HFF-Myc (cell line): ENCODE measurements at regions not wholly inside any gene's neighbourhood (a gene's known extent, or its start where the extent isn't known, plus 50 kb on each side); places are given as distances from the start of the nearest gene placed in this dataset.

Experiments
- DNase-seq: peaks from one replicate; pipeline ENCODE4 v3.0.0-alpha.2; 2011; ENCODE audit warnings: low read depth; ENCODE audit errors: extremely low read depth
- H3K4me3 ChIP-seq: replicated peaks from 2 replicates; pipeline ENCODE4 v1.5.1; 2011; ENCODE audit warnings: low read depth, mild to moderate bottlenecking, control low read depth, low read length
- TF ChIP-seq, protein P1 (sequence below): IDR thresholded peaks from 2 replicates; pipeline ENCODE4 v1.5.1; 2012; ENCODE audit warnings: mild to moderate bottlenecking, low read depth, low read length, control low read depth; ENCODE audit errors: missing control alignments

DNA sequence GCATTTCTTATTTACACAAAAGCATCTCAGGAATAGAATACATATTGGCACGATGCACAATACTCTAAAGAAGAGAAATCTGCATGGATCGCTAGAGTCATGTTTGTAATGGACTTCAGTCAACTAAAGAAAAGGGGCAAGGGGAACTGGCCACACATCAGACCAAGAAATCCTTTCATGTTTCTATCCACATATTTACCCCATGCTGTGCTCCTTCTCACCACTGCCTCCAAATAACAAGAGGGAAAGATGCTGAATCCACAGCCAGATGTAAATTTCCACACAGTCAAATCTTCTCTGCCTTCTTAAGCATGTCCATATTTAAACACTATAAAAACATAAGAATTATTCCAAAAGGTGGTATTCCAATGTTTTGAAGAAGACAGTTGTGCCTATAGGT, 67.6 kb downstream of the COX18 start:
- TF ChIP-seq, protein P1, sequence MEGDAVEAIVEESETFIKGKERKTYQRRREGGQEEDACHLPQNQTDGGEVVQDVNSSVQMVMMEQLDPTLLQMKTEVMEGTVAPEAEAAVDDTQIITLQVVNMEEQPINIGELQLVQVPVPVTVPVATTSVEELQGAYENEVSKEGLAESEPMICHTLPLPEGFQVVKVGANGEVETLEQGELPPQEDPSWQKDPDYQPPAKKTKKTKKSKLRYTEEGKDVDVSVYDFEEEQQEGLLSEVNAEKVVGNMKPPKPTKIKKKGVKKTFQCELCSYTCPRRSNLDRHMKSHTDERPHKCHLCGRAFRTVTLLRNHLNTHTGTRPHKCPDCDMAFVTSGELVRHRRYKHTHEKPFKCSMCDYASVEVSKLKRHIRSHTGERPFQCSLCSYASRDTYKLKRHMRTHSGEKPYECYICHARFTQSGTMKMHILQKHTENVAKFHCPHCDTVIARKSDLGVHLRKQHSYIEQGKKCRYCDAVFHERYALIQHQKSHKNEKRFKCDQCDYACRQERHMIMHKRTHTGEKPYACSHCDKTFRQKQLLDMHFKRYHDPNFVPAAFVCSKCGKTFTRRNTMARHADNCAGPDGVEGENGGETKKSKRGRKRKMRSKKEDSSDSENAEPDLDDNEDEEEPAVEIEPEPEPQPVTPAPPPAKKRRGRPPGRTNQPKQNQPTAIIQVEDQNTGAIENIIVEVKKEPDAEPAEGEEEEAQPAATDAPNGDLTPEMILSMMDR: no peak
- no peak overlapping the region for H3K4me3 ChIP-seq
- no peak for DNase-seq

DNA sequence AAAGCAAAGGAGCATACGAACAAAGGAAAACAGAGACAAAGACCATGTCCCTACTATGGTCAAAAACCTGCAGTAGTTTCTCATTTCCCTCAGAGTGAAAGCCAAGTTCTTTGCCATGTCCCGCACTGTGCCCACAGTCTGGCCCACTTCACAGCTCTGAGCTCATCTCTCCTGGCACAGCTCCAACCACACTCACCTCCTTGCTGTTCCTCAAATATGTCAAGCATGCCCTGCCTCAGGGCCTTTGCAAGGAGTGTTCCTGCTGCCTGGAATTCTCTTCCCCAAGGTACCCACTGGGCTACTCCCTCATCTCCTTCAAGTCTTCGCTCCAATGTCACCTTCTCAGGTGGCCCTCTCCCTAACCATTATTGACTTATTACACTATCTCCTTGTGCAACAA, 72.1 kb downstream of the COX18 start:
- H3K4me3 ChIP-seq: no peak overlapping the region
- TF ChIP-seq, protein P1: no peak
- no peak for DNase-seq

DNA sequence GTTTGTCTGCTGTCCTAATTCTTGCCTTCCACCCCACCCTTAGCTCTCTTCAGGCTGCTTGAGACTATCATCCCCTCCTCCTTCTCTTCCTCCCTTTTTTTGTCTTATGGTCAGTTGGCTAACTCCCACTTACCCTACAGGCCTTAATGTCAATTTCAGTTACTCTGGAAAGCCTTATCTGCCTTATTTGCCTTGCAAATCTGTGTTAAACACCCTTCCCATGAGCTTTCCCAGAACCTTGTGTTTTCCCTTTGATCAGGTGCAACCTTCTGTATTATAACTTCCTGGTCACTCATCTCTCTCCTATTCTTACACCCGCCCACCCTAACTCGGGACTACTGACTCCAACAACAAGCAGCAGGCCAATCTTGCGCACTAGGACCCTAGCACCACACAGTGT, 74.8 kb downstream of the COX18 start:
- H3K4me3 ChIP-seq: no peak overlapping the region
- DNase-seq: no peak
- TF ChIP-seq, protein P1: no peak

DNA sequence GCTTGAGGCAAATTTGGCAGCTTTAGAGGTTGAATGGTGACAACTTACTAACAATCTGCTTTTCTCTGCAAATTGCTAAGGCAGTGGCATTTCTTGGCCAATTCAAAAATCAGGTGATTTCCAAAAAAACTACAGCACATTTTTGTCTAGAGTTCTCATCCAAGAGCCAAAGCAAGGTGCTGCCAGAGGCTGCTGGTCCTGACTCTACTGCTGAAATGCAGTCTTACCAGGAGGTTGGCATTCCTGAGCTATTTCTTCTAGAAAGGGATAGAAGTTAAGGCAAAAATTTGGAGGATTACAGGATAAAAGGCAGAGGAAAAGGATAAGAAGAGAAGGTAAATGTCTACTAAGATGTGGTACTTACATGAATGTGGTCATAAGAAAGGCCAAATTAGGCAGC, 75.6 kb downstream of the COX18 start:
- no peak overlapping the region for H3K4me3 ChIP-seq
- DNase-seq: no peak
- TF ChIP-seq, protein P1: no peak

DNA sequence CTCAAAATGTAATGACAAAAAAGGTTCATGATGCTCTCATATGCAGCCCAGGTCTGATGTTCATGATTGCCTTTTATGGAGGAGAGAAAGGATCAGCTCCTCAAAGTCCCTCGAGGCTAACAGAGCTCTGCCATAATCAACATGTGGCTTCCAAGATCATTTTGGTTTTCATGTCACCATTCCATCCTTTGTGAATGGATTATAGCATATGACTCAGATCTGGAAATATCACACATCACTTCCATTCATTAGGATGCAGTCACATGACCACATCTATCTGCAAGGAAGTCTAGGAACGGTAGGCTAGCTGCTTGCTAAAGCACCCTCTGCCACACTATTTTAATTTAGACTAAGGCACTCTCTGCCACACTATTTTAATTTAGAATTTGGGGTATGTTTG, 77.6 kb downstream of the COX18 start:
- TF ChIP-seq, protein P1: no peak
- H3K4me3 ChIP-seq: no peak overlapping the region
- DNase-seq: no peak

DNA sequence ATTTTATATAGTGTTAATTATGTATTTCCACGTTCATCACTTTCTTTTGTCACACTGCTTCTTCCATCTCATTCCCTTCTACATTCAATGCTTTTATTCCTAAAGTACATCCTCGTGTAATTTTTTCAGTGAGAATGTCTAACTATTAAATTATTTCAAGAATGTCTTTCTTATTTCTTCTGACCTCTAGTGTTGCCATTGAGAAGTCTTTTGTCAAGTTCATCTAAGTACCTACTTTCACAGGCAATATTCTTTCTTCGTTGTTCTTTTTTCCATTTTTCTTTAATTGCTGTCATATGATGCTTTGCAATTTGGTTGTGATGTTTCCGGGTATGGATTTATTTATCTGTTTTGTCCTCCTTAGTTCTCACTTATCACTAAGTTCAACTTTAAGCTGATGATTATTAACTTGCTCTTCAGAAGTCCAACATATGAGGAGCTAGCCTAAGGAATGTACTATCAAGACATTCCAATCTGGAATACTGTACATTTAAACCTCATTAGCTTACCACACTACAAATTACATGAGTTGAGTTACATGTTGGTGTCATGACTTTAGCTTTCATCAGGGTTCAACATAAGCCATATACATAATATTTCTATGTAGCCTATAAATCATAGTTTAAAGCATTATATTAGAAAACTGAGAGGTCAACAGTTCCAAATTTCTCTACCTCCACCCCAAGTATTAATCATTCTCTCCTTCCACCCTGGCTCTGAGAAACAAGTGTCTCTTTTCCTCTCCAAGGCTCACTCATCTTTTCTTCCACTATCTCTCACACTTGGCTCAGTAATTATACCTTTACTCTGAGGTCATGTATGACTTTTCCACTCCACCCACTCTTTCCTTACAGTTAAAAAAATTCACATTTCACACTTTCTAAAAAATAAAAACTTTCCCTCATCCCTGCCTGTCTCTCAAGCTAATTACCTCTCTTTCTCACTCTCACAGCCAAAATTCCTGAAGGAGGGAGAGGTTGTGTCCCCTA, 81.5 kb downstream of the COX18 start:
- DNase-seq: no peak
- TF ChIP-seq, protein P1: no peak
- H3K4me3 ChIP-seq: no peak overlapping the region
